Dermis microvascular lymphatic vessel endothelial cell (primary cell): ENCODE measurements at regions not wholly inside any gene's neighbourhood (a gene's known extent, or its start where the extent isn't known, plus 50 kb on each side); places are given as distances from the start of the nearest gene placed in this dataset.

ENCODE experiments used
- DNase-seq, 2 donors: peaks; one replicate each; pipeline versions ENCODE4 v3.0.0 to v3.0.0-alpha.2; 2010; ENCODE audit warnings: low read depth in 2 of 2

DNA sequence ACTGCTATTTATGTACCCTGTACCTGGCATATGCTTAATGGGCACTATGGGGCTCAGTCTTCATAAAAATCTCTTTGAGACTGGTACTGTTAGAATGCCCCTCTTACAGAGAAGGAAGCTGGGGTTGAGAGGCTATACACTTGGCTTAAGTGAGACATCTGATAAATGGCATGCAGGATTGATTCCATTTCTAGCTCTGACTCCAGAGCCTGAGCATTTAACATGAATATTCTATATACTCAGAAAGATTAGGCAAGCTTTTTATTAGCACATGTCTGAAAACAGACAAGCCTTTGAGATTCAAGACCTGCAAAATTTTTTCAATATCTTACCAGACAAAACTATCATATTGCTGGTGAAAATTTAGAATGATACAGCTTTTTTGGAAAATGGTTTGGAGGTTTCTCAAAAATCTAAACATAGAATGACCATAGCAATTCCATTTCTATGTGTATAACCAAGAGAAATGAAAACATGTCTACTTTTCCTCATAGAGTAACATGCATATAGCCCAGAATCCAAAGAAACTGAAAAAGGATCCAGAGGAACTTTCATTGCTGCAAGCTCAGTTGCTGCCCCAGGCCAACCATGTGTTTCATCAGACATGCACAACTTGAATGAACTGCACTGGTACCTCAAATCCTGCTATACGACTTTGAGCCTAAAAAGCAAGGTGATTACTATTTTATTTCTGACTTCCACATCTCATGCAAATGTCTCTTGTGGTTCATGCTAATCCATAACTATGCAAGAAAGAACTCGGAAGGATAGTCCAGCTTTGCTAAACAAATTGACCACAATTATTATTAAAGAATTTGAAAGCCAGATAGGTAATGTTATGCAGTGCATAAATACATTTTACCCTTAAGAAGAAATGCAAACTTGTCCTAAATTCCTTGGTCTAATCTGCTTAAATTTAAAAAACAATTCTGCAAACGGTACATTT lies 389.0 kb upstream of the GRIA1 start:
- no peak for DNase-seq

DNA sequence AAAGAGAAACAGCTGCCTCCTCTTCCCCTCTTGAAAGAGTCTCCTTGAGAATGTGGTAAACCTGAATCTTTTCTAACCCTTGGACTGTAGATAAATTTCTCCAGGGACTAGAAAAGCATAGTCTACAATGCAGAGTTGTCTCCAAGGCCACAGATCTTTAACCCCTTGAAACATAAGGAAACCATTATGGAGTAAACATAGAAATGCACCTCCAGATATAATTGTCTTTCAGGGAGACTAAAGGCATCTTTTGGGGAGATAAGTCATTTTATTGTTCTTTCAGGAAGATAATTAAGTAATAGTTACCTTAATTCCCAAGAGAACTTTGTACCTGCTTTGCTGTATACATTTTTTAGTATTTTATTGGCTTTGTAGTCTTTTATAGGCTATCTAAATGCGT lies 373.6 kb upstream of the GRIA1 start:
- no peak for DNase-seq

DNA sequence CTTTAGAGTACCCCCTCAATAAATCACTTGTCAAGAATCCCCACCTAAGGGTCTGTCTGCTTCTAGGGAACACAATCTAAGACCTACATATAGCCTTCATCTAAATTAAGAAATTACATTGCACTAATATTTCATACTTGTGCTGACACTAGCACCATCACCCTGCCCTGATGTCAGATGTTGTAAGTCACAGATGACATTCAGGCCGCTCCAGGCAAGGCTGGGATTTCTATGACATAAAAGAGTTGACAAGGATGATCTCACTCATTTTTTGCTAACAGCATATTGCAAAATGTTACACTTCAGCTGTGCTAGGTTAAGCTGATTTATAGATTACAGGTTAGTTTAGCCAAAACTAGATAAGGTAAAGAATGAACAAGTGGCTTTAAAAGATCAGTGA lies 372.5 kb upstream of the GRIA1 start:
- no peak for DNase-seq

DNA sequence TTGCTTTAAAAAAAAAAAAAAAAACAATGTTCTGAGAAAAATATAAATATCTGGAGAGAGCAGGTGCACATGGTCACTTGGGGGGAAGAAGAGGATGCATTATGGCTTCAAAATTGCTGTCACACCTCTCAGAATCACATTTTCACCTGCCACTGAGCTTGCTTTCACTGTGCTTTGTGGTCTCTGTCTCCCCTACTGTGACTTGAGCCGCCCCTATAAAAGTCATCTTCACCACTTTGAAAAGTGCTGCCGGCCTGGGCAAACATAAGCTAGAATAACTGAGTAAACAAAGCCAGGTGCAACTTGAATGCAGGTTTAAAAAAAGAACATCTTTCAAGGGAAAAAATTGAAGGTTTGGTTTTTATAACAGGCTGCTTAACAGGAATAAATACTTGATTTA lies 368.1 kb upstream of the GRIA1 start:
- no peak for DNase-seq

DNA sequence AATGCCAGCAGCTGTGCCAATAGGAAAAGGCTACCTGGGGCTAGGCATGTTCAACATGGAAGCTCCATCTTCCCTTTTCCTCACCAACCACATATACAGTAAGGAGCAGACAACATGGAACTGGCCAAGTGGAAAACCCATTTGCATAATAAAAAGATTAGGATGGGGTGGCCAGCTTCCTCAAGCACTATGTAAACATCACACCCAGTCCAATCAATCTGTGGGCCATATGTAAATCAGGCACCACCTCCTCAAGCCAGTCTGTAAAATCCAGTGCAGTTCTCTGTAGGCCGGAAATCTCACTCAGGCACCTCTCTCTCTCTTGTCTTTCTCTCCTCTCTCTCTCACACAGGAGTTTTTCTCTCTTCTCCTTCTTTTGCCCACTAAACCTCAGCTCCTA lies 360.2 kb upstream of the GRIA1 start:
- DNase-seq, result no peak

DNA sequence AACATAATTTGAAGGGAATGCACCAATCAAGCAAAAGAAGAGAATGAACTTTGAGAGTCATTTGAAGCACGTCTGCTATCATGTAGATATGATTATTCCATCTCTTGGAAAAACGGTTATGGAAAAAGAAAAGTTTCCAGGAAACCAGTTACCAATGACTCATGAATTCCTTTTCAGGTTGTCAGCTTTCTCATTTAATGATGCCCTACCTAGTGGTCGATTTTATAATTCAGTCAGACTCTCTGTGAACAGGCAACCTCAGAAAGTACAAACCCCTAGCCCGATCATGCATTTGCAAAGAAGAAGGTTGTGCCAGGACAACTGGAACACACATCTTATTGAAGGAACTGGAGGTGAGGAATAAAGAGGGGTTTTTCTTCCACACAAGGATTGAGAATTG lies 355.1 kb upstream of the GRIA1 start:
- no peak for DNase-seq

DNA sequence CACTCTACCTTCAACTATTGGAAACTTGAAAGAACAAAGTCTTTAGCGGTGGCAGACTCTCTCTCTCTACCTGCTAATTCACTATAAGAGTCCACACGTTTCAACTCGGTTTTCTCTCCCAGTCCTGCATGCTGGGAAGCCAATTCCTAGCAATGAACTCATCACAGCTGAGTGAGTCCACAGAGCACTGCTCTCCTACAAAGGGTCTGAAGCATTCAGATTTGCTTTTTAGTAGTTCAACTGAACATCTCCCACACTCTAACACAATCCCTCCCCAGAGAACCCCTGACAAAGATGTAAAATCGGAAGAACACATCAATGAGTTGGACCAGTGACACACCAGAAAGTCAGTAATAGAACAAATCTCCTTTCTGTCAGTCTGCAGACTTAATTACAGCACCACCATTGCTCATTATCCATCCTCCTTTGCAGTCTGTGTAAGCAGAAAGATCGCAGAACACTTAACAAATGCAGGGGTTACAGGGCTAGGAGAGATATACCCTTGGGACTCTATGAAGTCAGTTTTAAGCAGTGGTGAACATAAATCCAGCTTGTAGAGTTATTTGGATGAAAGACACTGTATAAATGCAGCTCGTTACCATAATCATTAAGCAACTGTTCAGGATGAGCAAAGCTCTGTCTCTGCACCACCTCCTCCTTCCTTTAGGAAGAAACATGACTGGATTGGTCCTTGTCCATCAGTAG lies 353.4 kb upstream of the GRIA1 start:
- no peak for DNase-seq

DNA sequence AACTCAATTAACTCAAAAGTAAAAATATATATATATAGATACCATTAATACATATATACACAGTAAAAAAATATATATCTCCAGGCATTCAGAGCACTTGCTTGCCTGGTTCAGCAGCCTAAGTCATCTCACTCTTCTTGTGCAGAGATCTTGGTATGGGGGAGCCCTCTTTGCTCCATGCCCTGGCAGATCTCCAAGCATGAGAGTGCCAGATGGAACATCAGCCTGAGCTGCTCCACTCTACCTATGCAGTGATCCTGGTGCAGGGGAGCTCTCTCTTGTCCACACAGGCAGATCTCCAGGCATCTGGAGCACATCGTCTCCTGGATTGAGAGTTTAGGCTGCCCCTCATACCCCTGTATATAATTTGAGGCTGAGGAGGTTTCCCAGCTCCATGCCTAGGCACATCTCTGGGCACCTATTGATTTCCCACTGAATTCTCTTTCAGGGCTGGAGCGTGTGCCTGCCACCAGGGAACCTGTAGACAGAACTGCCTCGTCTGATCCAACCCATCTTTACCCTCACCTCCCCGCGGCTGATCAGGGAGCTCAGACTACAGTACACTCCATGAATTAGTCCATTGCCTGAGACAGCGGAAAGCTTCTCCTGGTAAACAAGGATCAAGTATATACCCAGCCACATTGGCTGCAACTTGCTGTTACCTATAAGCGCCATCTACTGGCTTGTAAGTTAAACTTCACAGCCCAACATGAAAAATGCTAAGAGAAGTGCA lies 342.4 kb upstream of the GRIA1 start:
- no peak for DNase-seq

DNA sequence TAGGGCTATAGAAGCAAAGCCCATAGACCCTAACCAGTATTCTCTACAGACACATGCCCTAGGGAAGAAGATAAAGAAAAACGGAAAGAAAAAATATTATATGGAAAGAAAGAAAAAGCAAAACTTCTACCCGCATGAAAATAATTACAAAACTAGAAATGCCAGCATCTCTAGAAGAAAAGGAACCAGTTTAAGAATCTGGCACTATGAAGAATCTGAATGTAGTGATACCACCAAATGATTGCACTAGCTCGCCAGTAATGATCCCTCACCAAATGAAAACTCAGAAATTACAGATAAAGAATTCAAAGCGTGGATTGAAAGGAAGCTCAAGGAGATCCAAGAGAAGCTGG lies 341.9 kb upstream of the GRIA1 start:
- DNase-seq, result no peak

DNA sequence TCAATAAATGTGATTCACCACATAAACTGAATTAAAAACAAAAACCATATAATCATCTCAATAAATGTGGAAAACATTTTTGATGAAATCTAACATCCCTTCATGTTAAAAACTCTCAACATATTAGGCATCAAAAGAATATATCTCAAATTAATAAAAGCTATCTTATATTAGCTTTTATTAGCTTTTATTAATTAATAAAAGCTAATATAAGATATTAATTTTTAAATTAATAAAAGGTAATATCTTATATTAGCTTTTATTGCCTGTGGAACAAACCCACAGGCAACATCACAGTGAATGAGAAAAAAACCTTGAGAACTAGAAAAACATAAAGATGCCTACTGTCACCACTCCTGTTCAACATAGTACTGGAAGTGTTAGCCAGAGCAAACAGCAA lies 338.9 kb upstream of the GRIA1 start:
- DNase-seq, result no peak

DNA sequence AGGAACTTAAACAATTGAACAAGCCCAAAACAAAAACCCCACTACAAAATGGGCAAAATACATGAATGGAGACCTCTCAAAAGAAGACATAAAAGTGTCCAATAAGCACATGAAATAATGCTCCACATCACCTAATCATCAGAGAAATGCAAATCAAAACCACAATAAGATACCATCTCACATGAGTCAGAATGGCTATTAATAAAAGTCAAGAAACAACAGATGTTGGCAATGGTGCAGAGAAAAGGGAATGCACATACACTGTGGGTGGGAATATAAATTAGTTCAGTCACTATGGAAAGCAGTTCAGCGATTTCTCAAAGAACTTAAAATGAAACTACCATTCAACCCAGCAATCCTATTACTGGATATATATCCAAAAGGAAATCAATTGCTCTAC lies 337.4 kb upstream of the GRIA1 start:
- DNase-seq, result no peak

DNA sequence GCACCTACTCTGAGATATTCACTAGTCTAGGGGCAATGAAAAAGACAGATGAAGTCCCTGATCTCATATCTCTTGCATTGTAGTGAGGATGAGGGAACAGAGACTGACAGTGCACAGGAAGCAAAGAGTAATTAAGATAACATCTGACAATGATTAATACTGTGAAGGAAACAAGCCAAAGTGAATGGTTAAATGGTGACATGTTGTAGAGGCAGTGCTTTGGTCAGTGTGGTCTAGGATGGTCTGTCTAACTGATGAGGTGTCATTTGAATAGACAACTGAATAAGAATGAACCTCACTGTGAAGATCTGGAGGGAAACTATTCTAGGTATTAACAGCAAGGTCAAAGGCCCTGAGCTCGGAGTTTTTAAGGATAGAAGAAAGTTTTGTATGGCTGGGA lies 333.3 kb upstream of the GRIA1 start:
- no peak for DNase-seq

DNA sequence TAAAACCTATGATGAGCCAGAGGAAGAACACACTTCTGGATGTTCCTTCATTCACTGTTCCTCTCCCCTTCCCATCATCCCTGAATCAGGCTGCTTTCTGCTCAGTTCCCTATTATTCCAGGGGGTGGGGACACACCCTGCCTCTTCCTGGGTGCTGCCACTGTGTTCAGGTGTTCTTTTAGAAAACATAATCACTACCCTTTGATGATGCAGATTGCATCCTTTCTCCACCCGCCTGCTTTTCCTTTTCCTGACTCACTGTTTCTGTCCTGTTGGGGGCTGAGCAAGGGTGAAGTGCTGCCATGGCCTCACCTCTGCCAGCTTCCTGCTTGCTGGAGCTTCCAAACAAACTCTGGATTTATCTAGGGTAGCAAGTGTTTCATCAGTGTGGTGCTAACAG lies 331.9 kb upstream of the GRIA1 start:
- no peak for DNase-seq

DNA sequence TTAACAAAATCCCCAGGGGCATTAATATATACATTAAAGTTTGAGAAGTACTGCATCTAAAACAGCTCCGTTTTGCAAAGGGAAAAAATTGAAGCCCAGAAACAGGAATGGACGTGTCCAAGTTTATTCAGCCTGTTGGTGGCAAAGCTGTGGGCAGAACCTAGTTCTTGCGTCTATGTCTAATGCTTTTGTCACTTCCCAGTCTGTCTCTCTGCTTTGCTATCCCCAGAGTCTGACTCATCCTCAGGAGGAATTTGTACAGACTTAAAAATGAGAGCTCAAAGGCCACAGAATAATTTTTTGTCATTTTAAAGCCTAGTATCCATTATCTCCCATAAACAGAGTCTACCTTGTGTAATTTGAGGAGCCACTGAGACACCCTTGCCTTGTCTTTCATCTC lies 330.9 kb upstream of the GRIA1 start:
- no peak for DNase-seq

DNA sequence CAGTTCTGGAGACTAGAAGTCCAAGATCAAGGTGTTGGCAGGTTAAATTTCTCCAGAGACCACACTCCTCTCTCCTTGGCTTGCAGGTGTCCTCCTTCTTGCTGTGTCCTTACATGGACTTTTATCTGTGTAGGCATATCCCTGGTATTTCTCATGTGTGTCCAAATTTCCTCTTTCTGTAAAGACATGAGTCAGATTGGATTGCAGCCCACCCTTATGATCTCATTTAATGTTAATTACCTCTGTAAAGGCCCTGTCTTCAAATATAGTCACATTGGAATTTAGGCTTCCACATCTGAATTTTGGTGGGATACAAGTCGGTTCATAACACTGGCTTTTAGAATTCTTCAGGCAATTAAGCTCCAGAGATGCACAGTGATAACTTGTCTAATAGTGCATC lies 322.2 kb upstream of the GRIA1 start:
- no peak for DNase-seq

DNA sequence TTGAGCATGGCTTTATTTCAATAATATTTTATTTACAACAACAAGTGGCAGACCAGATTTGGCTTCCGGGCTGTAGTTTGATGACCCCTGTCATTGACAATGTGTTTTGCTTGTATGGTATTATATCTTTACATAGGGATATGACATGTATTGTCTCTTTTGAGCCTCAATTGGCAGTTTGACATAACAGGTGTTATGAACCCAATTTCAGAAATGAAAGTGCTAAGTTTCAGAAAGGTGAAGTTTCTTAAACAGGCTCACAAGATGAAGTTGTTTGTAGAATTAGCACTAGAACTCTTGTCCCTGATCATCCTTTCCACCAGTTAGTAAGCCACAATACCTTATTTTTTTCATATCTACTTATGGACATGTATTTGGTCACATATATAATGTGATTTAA lies 303.0 kb upstream of the GRIA1 start:
- no peak for DNase-seq

DNA sequence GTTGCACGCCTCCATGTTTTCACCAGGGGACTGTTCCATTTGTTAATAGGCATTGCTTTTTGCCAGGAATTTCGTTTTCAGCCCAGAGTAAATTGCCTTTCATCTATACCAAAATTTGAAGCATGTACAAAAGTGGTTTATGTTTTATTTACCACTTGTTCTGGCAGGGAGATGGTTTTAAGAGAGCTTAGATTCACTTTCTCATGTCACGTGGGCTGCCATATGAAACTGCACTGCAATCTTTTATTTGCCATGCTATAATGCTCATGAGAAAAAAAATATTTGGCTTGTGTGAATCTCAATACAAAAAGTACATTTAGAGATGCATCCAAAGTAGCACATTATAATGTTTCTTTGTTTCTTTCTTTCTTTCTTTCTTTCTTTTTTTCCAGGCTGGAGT lies 284.1 kb upstream of the GRIA1 start:
- no peak for DNase-seq

DNA sequence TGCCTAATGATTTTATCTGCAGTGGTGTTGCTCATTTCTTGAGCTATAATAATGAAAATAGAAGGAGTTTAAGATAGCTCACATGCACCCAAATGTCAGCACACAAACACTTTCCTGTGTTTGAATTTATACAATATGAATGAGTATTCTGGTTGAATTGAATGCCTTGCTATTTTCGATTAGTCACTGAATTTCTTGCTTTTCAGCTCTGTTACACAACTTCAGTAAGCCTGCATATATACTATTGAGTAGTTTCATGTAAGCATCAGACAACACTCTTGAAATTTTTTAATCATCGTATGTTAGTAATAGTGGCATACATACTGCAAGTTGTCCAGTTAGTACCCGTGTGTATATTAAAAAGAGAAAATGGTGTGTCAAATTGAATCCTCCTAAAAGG lies 281.5 kb upstream of the GRIA1 start:
- DNase-seq, result no peak

DNA sequence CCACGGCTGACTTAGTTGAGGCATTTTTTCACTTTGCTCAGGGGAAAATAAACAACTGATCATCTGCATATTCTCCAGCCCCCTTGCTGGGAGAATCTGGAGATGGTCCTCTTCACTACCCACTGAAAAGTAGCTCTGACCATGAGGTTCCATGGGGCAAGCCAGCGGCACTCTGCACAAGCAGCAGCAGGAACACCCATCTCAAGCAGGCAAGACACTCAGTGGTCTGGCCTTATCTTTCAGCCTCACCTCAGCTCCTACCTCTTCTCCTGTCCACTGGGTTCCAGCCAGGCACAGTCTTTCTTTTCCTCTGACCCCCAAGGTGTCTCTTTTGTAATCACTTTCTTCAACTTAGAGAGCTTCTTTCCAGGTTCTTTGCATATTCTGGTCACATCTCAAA lies 280.8 kb upstream of the GRIA1 start:
- no peak for DNase-seq

DNA sequence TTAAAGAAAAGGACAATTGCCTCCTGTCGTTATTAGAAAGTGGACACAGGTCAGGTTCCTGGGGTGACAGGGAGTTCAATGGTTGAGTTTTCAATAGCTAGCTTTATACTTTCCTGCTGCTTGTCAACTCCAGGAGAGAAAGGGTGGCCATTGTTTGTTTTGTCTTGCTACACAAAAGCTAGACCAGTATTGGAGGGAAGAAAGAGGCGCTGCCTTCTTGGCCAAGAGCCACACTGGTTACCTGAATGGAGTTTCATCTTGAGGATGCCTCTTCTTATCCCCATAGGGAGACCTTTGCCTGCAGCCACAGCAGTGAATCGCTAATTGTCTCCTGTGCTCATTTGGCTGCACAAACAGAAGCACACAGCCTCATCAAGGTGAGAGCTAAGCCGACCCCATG lies 279.4 kb upstream of the GRIA1 start:
- no peak for DNase-seq

DNA sequence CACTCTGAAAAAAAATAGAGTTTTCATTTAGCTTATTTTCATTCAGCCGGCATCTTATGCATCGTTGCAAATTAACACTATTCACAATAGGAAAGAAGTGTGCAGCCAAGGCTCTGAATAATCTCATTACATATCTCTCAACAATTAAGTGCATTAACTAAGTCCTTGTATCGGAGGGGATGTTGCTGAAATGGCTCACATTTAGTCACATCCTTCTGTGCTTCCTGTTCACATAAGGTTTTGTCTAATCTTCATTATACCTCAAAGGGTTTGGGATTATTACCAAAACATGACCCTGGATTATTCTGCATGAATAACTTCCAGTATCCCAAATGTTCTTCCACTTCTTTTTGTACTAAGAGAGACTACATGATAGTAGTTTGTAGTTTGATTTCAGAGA lies 278.0 kb upstream of the GRIA1 start:
- DNase-seq, result no peak

DNA sequence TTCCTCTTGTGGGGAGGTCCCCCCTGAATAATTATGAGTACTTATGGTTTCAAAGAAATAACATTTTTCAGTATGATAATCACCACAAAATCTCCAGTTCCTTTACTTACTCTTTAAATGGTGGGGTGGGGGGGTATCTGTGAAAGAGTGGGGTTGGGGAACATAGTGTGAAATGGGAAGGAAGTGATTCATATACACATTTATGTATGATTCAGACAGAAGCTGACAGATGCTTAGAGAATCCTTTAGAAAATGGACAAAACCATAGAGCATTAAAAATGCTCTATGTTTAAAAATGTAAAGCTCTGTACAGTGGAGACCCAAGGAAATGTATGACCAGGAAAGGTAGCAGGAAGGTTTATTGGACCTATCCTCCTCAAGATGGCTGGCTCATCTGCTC lies 267.5 kb upstream of the GRIA1 start:
- DNase-seq, result no peak

DNA sequence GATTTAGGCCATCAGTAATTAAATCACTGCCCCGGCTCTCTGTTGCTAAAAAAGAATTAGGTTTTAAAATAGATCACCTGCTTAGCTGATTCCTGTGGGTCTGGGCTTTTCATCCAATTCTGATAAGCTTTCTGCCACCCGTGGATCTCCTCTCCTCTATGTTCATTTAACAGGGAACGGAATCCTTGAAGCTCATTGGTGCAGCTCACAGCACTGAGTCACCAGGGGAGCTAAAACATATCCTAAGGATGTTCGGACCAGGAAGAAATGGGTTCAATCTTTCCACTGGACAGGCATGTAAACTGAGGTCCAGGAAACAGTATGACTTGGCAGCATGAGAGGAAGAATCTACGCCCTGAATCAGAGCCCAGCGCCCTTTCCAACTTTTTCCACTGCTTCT lies 267.1 kb upstream of the GRIA1 start:
- DNase-seq, result no peak
